ENCODE measurements at regions not wholly inside any gene's neighbourhood (a gene's known extent, or its start where the extent isn't known, plus 50 kb on each side); places are given as distances from the start of the nearest gene placed in this dataset.

DNA sequence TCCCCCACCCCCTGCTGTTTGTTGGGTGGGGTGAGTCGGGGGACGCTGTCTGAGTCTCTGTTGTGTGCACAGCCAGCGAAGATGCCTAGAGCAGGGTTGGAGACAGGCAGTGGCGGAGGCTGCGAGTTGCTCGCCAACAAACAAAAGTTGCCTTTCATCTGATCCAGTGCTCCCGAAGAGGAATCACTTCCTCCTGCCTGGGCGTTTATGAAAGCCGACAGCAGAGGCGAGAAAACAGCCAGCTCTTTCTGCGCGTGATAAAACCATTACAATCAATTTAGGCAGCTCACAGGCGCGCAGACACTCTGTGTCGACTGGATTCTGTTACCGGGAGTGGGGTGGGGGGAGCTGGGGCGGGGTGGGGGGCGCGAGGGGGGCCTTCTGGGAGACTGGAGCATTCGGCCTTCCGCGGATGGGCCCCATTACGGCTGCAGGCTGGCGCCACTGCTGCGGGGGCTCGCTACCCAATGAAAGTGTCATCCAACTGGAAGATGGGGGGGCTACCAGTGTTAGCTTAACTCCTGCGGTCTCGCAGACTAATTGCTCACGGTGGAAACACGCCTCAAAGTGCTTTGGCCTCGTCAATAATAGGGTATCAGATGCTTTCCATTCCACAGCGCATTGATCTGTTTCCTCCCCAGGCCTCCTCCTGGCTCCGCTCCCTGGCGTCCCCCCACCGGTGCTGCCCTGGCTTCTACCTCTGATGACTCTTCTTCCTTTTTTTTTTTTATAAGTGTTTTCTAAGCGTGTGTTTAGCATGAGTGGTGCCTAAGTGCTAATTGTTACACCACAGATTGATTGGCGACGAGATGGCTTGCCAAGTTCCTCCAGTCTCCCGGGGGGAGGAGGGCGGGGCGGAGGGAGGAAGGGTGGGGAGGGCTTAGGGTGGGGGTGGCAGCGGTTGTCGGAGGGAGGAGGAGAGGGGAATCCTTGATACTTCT is 678.4 kb downstream of the MED13L start:
- TF ChIP-seq, protein P1, sequence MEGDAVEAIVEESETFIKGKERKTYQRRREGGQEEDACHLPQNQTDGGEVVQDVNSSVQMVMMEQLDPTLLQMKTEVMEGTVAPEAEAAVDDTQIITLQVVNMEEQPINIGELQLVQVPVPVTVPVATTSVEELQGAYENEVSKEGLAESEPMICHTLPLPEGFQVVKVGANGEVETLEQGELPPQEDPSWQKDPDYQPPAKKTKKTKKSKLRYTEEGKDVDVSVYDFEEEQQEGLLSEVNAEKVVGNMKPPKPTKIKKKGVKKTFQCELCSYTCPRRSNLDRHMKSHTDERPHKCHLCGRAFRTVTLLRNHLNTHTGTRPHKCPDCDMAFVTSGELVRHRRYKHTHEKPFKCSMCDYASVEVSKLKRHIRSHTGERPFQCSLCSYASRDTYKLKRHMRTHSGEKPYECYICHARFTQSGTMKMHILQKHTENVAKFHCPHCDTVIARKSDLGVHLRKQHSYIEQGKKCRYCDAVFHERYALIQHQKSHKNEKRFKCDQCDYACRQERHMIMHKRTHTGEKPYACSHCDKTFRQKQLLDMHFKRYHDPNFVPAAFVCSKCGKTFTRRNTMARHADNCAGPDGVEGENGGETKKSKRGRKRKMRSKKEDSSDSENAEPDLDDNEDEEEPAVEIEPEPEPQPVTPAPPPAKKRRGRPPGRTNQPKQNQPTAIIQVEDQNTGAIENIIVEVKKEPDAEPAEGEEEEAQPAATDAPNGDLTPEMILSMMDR (IDR thresholded peaks at IDR 0.05): no peak
- TF ChIP-seq POLR2A (IDR thresholded peaks at IDR 0.05): no peak

All from thyroid gland (tissue), 4 donors.